Skin epidermis (tissue), 12 donors: ENCODE measurements at regions not wholly inside any gene's neighbourhood (a gene's known extent, or its start where the extent isn't known, plus 50 kb on each side); places are given as distances from the start of the nearest gene placed in this dataset.
"Not testable (repeated sequence)": the region's sequence is repeated elsewhere in the genome, so short reads cannot be mapped to it uniquely, and the experiment has no call there.

ENCODE experiments used
- H3K27ac ChIP-seq, 21 experiments: fragments of 200-600 bp; sonication (generic) in 11 of 21; one replicate each; pipeline ENCODE4 v1.5.0; 2020; ENCODE audit warnings: mild to moderate bottlenecking in 3 of 21, inconsistent platforms in 2 of 21, moderate library complexity in 2 of 21
- H3K4me3 ChIP-seq, 7 experiments: fragments of 200-600 bp; sonication (generic) in 2 of 7; one replicate each; pipeline ENCODE4 v1.5.0; 2020; ENCODE audit warnings: inconsistent platforms in 2 of 7, mild to moderate bottlenecking in 2 of 7, moderate library complexity in 1 of 7

DNA sequence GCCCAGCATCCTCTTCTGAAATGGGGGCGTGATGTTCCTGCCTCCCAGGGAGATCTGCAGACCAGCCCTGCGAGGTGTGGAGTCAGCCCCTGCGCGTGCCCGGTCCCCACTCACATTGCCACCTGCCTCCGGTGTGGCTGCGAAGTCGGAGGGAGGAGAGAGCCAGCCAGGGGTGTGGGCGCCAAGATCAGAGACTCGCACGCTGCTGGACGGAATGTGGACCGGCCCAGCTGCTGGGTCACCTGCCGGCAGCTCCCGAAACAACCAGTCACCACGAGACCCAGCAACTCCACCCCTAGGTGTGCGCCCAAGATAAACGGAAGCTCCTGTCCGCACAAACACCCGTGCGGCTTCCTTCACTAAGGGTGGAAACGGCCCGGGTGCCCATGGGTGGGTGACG, 51.1 kb upstream of the EGFL7 start:
- H3K4me3 ChIP-seq: no peak overlapping the region
- no peak overlapping the region for H3K27ac ChIP-seq

GRCh38 chr9:136611119-136611518, 51.6 kb upstream of the EGFL7 start:
- H3K27ac ChIP-seq: no peak overlapping the region
- H3K4me3 ChIP-seq: no peak overlapping the region

DNA sequence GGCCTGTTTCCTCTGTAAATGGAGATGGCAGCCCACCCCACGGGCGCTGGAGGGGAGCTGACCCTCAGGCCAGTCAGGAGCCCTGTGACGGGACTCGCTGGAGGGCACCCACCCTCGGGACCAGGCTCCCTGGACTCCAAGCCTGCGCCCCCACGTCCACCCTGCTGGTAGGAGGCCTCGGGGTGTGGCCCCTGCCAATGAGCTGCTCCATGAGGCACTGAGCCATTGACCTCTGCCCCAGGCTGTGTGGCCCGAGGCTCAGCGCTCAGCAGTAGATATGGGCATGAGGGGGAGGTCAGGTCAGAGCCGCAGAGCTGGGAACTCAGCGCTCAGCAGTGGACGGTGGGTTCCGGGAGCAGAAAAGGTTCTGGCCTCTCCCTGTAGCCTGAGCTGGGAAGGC, 52.3 kb upstream of the EGFL7 start:
- H3K4me3 ChIP-seq: no peak overlapping the region
- no peak overlapping the region for H3K27ac ChIP-seq

- Histone ChIP-seq H3K27ac (no peak overlapping the region), H3K4me3 (no peak overlapping the region)
Observed at GRCh38 chr9:136609838-136610311, 52.8 kb upstream of the EGFL7 start.

DNA sequence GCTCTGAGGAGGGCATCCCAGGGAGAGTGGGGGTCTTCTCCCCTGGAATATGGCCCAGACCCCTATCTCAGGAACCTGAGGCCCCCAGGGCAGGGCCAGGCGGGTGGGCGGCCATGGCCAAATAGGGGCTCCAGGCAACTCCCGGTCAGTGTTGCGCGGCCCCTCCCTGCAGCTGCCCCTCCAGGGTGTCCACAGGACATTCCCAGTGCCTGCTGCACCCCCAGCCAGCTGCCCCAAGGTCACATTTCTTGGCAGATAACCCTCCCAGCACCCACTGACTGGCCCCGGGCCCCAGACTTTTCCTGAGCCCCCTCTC, 53.6 kb upstream of the EGFL7 start:
- Histone ChIP-seq H3K27ac (no peak overlapping the region), H3K4me3 (no peak overlapping the region)

DNA sequence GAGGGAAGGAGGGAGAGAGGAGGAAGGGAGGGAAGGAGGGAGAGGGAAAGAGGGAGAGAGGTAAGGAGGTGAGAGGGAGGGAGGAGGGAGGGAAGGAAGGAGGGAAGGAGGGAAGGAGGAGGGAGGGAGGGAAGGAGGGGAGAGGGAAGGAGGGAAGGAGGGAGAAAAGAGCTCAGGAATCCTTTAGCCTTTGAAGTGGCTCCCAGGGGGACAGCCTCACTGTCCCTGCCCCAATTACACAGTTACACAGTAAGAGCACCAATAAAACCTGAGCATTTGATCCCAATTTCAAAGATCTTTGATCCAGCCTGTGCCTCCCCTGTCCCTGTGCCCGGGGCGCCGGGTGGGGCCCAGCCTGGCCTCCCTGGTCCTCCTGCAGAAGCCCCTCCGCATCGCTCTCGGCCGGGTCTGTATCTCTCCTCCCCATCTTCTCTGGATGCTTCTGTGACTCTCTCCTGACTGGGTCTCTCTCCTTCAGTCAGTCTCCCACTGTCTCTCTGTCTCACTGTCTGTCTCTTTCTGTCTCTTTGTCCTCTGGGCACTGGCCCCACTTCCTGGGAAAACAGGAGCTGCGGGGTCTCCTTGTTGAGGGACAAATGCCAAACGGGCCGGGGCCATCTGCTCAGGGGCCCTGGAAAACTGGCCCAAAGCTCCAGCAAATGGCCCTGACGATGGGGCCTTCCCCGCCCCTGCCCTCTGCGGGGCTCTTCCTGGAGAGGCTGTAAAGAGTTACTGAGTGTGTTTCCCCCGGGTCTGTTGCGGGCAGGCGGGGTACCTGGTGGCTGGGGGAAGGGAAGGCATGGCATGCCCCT, 54.2 kb upstream of the EGFL7 start:
- H3K27ac ChIP-seq: no peak overlapping the region

GRCh38 chr9:136607334-136607919, 55.3 kb upstream of the EGFL7 start:
- Histone ChIP-seq H3K4me3 (no peak overlapping the region), H3K27ac (no peak overlapping the region)

More for the DNA sequence above, 54.2 kb upstream of the EGFL7 start:
- no peak overlapping the region for H3K4me3 ChIP-seq

GRCh38 chr9:136606687-136607333, 55.9 kb upstream of the EGFL7 start:
- H3K27ac ChIP-seq: no peak overlapping the region
- no peak overlapping the region for H3K4me3 ChIP-seq

DNA sequence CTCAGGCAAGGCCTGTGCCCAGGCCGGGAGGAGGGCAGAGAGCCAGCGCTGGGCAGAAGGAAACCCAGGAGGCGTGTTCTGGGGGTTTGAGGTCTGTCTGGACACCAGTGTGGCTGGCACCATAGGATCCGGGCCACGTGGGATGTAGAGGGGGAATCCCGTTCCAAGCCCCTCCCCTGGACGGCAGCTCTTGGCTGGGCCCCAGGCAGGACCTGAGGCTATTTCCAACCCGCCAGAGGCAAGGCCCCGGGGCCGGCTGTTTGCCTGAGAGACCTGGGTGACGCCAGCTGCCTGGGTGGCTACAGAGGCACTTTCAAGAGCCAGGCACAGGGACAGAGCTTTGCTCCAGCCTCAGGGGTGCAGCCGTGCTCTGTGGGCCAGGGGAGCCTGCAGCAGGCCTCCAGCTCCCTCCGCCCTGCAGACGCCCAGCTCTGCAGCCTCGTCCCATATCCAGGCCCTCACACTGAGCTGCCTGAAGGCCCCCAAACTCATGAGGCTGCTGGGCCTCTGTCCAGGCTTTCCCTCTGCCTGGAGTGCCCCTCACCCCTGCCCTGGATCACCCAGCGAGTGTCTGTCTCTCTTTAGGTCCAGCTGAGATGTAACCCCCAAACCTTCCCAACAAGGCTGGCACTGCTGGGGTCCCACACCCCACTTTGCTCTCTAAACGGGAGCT, 56.6 kb upstream of the EGFL7 start:
- peak overlapping the region in 1 of 21 experiments; percentile 24 for H3K27ac ChIP-seq

DNA sequence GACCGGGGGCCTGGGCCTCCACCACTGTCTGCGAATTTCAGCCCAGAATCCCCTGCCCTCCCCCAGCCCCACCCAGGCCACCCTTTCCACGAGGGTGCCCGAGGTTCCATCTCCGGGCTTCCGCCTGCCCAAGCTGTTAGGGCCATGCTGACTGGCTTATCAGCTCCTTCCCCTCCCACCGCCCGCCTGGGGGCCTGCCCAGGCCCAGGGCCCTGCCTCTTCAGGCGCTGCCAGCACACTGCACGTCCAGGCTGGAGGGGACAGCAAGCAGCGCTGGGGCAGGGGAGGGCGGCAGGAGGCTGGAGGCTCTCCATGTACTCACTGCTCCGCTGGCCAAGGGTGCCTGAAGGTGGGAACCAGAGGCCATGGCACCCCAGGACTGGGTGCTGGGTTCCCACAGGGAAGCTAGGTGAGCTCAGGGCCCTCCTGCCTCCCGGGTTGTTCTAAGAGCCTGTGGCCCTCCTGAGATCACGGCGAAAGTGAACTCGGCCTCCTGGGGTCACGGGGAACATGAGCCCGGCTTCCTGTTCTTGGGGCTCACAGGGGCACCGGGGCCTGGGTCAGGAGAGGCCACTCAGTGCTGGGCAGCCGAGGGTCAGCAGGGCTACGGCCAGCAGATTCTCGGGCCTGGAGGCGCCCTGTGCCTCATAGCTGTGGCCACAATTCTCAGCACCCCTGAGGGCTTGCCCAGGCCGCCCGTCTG, 57.7 kb upstream of the EGFL7 start:
- Histone ChIP-seq H3K4me3 (no peak overlapping the region), H3K27ac (peak overlapping the region in 3 of 21 experiments; percentile 3 to 28 (median 18))

More for the DNA sequence above, 56.6 kb upstream of the EGFL7 start:
- H3K4me3 ChIP-seq: no peak overlapping the region

DNA sequence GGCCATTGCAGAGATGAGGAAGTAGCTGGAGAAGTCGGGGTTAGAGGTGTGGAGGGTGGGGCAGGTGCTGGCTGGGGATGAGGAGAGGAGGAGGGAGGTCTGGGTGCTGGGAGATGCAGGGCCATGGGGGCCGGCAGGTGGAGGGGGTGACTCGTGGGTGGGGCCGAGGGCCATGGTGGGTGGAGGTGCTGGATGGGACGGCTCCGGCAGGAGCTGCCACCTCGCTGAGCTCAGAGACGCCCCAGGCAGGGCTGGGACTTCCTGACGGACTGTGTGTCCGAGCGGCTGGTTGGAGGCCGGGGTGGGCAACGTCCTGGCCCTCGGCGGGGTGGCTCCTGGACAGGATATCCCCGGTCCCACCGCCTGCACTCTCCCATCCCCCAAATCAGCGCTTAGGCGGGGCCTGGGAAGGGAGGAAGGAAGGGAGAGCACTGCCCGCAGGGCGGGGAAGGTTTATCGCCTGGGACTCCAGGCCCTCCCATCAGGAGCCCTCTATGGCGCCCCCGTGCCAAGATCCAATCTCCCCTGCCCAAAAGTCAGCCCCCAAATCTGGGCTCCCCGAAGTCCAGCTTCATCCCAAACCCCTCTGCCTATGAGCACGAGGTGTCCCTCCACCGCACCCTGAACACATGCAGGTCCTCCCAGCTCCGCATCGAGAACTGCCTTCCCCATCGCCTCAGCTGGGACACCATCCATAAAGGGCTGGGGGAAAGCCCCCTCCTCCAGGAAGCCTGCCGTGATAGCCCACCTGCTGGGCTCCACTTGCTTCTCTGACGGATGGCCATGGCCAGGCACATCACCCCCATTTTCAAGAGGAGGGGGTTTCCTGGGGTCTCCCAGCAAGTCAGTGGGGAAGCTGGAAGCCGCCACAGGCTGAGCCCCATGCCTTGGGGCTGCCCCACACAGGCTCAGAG, 58.3 kb upstream of the NOTCH1 start:
- H3K27ac ChIP-seq: peak overlapping the region in 3 of 21 experiments; percentile 3 to 28 (median 18)
- H3K4me3 ChIP-seq: no peak overlapping the region

GRCh38 chr9:136603216-136603615, 57.4 kb upstream of the NOTCH1 start:
- H3K27ac ChIP-seq: no peak overlapping the region

DNA sequence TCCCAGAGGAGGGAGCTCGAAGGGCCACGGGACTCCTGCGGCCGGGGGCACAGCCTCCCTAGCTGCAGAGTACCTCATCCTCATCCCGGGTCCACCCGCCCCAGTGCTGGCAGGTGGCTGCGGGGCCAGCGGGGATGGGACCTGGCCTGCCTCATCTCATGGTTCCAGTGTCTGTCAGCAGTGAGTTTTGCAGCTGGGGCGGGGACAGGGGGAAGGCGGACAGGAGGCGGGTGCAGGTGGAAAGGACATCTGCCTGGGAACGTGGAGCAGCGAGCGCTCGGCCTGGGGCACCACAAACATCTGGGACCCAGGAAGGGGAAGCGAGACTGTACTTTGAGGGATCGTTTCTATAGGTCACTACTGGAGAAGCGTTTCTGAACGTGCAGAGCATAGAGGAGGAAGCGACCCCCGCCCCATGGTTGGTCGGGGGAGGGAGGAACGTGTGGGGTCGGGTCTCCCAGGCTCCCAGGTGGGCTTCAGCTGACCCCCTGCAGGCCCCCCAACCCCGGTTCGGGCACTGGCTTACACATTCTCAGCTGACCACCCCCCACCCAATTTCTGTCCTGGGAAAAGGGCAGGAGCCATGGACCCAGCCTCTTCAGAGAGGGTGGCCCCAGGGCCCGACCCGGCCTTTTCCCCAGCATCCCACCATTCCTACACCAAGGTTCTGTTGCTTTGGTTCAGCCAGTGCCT, 56.5 kb upstream of the NOTCH1 start:
- H3K4me3 ChIP-seq: no peak overlapping the region
- peak overlapping the region in 4 of 21 experiments; percentile 15 to 52 (median 35) for H3K27ac ChIP-seq

More at GRCh38 chr9:136603216-136603615, 57.4 kb upstream of the NOTCH1 start:
- no peak overlapping the region for H3K4me3 ChIP-seq

- not testable (repeated sequence) for H3K4me3 ChIP-seq
- peak overlapping the region in 5 of 21 experiments; percentile 15 to 52 (median 42) for H3K27ac ChIP-seq
Observed at GRCh38 chr9:136601250-136601973, 55.6 kb upstream of the NOTCH1 start.

GRCh38 chr9:136599811-136600660, 54.2 kb upstream of the NOTCH1 start:
- H3K27ac ChIP-seq: no peak overlapping the region
- no peak overlapping the region for H3K4me3 ChIP-seq

DNA sequence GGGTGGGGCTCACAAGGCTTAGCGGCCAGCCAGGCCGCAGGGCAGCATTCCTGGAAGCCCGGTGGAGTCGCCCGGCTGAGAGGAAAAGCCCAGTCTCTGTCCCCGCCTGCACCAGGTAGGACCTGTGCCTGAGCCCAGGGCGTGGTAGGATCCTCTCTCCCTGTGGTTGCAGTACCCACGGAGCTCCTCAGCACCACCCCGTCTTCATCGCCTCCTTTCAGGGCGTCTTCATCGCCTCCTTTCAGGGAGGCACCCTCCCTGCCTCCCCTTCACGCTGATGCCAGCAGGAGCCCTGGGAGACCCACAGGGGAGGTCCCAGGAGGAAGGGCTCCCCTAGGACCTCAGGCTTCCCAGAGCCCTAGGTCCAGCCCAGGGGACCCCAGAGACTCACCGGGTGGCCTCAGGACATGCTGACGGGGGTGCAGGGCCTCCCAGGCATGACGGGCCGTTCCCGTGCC, 53.3 kb upstream of the NOTCH1 start:
- no peak overlapping the region for H3K27ac ChIP-seq
- H3K4me3 ChIP-seq: no peak overlapping the region
